ENCODE measurements at regions not wholly inside any gene's neighbourhood (a gene's known extent, or its start where the extent isn't known, plus 50 kb on each side); places are given as distances from the start of the nearest gene placed in this dataset.

- H3K4me3 ChIP-seq = no peak overlapping the region
- no peaks in the 10 kb centered on the region for H3K9me3 ChIP-seq
- H3K4me1 ChIP-seq = no peaks in the 10 kb centered on the region
- H3K27ac ChIP-seq = no peak overlapping the region
- no peaks in the 10 kb centered on the region for H3K36me3 ChIP-seq
- DNase-seq (ENCODE audit: low spot score) = no peak
- H3K27me3 ChIP-seq = no peaks in the 10 kb centered on the region
- TF ChIP-seq CTCF (IDR thresholded peaks at IDR 0.05) = no peak
Observed at GRCh38 chr1:204754821-204755220, 69.3 kb upstream of the LRRN2 start.

- no peak for DNase-seq (ENCODE audit: low spot score)
- no peaks in the 10 kb centered on the region for H3K36me3 ChIP-seq
- no peak for TF ChIP-seq CTCF (IDR thresholded peaks at IDR 0.05)
- no peaks in the 10 kb centered on the region for H3K9me3 ChIP-seq
- no peaks in the 10 kb centered on the region for H3K27me3 ChIP-seq
- H3K27ac ChIP-seq = no peak overlapping the region
- no peak overlapping the region for H3K4me3 ChIP-seq
- no peaks in the 10 kb centered on the region for H3K4me1 ChIP-seq
Observed at GRCh38 chr1:204756349-204756748, 70.8 kb upstream of the LRRN2 start.

- no peak overlapping the region for H3K4me3 ChIP-seq
- H3K27ac ChIP-seq = no peak overlapping the region
- H3K36me3 ChIP-seq = no peaks in the 10 kb centered on the region
- no peak for TF ChIP-seq CTCF (IDR thresholded peaks at IDR 0.05)
- no peak for DNase-seq (ENCODE audit: low spot score)
- H3K4me1 ChIP-seq = no peaks in the 10 kb centered on the region
- H3K27me3 ChIP-seq = no peaks in the 10 kb centered on the region
- no peaks in the 10 kb centered on the region for H3K9me3 ChIP-seq
Observed at GRCh38 chr1:204756811-204757210, 71.3 kb upstream of the LRRN2 start.

GRCh38 chr1:204758601-204759000 is 73.1 kb upstream of the LRRN2 start:
- H3K27me3 ChIP-seq = no peaks in the 10 kb centered on the region
- DNase-seq (ENCODE audit: low spot score) = no peak

GRCh38 chr1:204760350-204760749 is 74.8 kb upstream of the LRRN2 start:
- Histone ChIP-seq H3K27me3 (no peaks in the 10 kb centered on the region), H3K4me3 (no peak overlapping the region), H3K27ac (no peak overlapping the region), H3K9me3 (peaks cover 0 to 6% of the 10 kb centered on the region in 2 donors), H3K4me1 (peaks cover 0 to 11% of the 10 kb centered on the region in 2 donors), H3K36me3 (no peaks in the 10 kb centered on the region)
- TF ChIP-seq CTCF (IDR thresholded peaks at IDR 0.05) = no peak
- DNase-seq (ENCODE audit: low spot score) = no peak

More at GRCh38 chr1:204758601-204759000, 73.1 kb upstream of the LRRN2 start:
- H3K9me3 ChIP-seq = peaks cover 0 to 6% of the 10 kb centered on the region in 2 donors
- H3K36me3 ChIP-seq = no peaks in the 10 kb centered on the region
- TF ChIP-seq CTCF (IDR thresholded peaks at IDR 0.05) = no peak
- H3K27ac ChIP-seq = no peak overlapping the region
- H3K4me1 ChIP-seq = peaks cover 0 to 3% of the 10 kb centered on the region in 2 donors
- no peak overlapping the region for H3K4me3 ChIP-seq

GRCh38 chr1:204760757-204761156 is 75.2 kb upstream of the LRRN2 start:
- H3K36me3 ChIP-seq = no peaks in the 10 kb centered on the region
- no peak for TF ChIP-seq CTCF (IDR thresholded peaks at IDR 0.05)

More at GRCh38 chr1:204760757-204761156, 75.2 kb upstream of the LRRN2 start:
- peaks cover 0 to 6% of the 10 kb centered on the region in 2 donors for H3K9me3 ChIP-seq
- H3K4me1 ChIP-seq = peaks cover 0 to 11% of the 10 kb centered on the region in 2 donors
- no peaks in the 10 kb centered on the region for H3K27me3 ChIP-seq
- no peak overlapping the region for H3K27ac ChIP-seq
- DNase-seq (ENCODE audit: low spot score) = no peak
- no peak overlapping the region for H3K4me3 ChIP-seq

Measured in right atrium auricular region (tissue), 2 donors.